ENCODE measurements at regions not wholly inside any gene's neighbourhood (a gene's known extent, or its start where the extent isn't known, plus 50 kb on each side); places are given as distances from the start of the nearest gene placed in this dataset.
"Not testable (repeated sequence)": the region's sequence is repeated elsewhere in the genome, so short reads cannot be mapped to it uniquely, and the experiment has no call there.

GRCh38 chr1:230591678-230592077 lies 50.6 kb upstream of the COG2 start:
- no peak for DNase-seq

DNA sequence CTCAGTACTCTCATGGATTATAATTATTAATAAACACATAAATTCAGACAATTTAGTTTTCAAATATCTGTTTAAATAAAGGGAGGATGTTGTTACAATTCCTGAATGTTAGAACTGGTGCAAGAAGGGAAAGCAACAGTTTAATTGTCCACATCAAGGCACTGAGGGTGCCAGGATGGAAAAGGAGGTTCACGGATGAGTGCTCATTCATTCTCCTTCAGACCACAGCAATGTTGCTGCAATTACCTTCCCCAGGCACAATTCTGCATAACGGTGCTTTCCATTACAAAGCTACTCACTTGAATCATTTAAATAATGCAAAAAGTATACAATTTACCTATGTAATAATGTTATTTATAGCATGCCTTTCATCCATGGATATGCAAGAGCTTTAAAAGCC lies 52.3 kb upstream of the COG2 start:
- DNase-seq: no peak

DNA sequence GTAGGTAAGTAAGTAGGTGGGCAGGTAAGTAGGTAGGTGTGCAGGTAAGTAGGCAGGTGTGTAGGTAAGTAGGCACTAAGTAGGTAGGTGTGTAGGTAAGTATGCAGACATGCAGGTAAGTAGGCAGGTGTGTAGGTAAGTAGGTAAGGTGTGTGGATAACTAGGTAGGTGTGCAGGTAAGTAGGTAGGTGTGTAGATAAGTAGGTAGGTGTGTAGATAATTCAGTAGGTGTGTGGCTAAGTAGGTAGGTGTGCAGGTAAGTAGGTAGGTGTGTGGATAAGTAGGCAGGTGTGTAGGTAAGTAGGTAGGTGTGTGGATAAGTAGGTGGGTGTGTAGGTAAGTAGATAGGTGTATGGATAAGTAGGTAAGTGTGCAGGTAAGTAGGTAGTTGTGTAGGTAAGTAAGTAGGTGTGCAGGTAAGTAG lies 53.9 kb upstream of the COG2 start:
- no peak for DNase-seq

- no peak for DNase-seq
These were observed 55.2 kb upstream of the COG2 start for GRCh38 chr1:230587061-230587460.

GRCh38 chr1:230584660-230585059 lies 57.6 kb upstream of the COG2 start:
- DNase-seq: no peak

DNA sequence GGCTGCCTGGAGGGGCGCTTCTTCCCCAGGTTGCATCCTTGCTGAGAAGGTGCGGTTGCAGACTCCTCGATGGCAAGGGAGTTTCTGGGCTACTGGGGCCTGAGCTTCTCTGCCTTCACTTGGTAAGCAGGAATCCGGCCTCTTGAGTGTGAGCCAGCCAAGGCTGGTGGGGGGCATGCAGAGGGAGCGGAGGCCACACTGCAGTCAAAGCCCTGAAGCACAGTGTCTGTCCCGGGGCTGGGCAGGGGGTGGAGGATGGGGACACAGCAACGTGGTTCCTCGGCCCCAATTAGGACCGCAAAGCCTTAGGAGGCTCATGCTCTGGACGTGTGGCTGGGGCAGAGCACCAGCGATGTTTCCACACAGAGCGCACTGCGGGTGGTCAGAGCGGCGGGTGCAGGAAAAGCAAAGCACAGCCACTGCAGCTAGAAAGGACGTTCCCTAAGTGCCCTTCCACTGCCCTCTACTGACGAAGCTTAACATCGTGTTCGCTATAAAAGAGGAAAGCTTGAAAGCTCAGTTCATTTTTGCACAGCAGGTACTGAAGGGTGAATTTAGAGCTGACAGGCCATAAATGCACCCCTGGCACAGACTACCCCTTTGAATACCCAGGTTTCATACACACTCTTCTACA lies 60.7 kb upstream of the COG2 start:
- DNase-seq: no peak

- no peak for DNase-seq
These were observed 63.7 kb upstream of the COG2 start for GRCh38 chr1:230578616-230579015.

GRCh38 chr1:230577537-230577936 lies 64.7 kb upstream of the COG2 start:
- no peak for DNase-seq

DNA sequence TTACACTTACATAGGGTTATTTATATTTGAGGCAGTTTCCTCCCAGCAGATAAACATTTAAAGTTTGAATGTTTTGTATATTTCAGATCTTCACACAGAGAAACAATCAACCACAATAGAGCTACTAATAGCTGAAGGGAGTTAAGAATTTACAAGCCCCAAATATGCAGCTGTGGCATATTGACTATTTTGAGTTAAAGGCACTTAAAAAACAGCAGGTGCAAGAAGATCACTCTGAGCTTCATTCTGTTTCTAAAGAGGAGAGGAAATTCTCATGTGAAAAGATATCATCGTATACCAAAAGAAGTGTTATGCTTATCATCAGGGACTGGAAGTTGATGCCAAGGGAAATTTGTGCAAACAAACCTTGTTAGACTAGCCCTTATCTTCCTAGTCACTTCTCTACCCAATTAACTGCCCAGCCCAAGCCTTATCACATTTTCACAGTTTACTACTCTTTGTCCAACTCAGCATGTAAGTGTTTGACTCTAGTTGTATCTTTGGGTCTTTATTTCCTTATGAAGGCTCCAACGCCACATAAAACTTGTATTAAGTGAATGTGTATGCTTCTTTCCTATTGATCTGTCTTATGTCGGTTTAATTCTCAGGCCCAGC lies 66.3 kb upstream of the COG2 start:
- no peak for DNase-seq

DNA sequence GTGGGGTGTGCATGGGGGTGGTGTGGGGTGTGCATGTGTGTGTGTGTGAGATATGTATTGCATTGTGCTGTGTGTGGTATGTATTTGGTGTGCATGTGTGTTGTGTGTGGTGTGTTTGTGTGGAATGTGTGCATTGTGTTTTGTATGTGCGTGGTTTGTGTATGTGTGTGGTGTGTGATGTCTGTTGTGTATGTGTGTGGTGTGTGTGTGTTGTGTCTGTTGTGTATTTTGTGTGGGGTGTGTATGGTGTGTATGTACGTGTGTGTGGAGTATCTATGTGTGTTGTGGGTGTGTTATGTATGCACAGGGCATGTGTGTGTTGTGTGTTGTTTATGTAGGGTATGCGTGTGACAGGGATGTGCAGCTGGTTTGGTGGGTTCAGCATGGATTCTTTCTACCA lies 67.8 kb upstream of the COG2 start:
- no peak for DNase-seq

- no peak for DNase-seq
These were observed 68.6 kb upstream of the COG2 start for GRCh38 chr1:230573658-230574057.

DNA sequence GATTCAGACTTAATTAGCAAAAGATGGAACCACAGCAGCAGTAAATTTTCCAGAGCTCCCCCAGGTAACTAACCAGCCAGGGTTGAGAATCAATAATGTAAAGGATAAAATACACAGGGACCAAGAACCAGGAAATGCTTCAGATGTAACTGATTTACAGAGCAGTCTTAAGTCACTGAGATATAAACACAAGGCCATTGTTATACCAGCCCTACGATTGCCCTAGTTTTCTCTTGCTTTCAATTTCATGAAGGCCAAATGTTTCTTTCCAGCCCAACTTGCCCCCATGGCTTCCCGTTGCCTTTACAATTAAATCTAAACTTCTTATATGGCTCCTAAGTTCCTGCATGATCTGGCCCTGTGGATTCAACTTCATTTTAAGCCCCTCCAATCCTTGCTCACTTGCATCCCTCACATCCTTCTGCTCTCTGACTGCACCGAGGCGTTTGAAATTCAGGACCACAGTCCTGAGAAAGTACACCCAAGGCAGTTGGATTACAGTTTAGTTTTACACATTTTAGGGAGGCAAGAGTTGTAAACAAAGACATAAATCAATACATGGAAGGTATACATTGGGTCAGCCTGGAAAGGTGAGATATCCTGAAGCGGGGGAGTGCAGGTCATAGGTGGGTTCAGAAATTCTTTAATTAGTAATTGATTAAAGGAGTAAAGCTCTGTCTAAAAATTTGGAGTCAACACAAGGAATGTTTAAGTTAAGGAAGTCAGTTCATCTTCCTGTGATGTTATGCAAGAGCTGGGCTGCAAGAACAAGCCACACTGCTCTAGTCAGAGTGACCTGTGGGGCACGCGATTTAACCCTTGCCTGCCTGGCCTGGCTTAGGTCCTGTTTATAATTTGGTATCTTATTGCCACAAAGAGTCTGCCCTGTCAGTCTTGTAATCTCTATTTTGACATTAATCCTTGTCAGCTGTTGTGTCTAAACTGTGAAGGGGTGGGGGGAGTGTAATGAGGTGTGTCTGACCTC lies 69.9 kb upstream of the COG2 start:
- no peak for DNase-seq

DNA sequence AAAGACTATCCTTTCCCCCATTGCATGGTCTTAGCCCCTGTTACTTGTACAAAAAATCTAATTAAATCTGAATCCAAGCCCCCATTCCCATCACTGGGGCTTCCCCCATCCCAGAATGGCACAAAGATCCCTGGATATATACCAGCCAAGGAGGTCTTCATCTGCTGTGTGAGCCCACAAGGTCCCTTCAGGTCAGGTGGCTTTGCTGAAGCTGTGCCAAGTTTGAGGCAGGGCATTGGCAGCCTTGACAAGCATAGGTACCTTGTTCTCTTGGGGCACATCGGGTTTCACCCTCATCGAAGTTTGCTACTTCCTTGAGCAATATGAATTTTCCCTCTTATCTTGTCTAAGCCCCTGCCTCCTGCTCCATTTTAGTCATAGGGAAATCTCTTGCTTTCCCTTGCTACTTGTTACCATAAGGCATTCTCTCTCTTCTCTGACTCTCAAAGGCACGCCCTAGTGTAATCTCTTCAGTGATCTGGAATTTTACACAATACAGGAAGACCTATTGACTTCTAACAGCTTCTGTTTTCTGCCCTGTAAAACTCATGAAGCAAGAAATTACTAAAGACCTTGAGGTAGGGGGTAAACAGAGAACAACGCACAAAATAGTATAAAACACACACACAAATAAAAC lies 71.4 kb upstream of the COG2 start:
- no peak for DNase-seq

DNA sequence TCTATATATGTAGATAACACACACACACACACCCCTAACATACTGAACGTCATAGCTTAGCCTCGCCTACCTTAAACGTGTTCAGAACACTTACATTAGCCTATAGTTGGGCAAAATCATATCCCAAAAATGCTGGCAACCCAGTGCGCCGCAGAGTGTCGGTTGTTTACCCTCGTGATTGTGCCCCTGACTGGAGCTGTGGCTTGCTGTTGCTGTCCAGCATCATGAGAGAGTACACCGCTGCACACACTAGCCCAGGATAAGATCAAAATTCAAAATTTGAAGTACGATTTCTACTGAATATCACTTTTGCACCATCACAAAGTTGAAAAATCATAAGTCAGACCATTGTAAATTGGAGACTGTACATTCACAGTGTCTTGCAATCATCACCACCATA lies 73.1 kb upstream of the COG2 start:
- no peak for DNase-seq

GRCh38 chr1:230568676-230569075 lies 73.6 kb upstream of the COG2 start:
- DNase-seq: no peak

GRCh38 chr1:230568008-230568407 lies 74.3 kb upstream of the COG2 start:
- DNase-seq: peak in 1 of 2 donors; percentile 15

DNA sequence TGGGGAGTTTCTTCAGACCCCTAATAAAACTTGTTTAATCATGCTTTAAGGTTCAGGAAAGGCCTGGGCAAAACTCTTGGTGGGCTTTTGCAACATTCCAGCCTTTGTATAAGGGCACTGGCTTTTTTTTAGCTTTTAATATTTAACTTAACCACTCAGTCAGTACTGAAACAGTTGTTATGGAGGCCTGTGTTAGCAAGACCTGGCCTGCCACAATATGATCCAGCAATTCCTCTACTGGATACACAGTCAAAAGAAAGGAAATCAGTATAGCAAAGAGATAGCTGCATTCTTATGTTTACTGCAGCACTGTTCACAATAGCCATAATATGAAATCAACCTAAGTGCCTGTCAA lies 75.1 kb upstream of the COG2 start:
- DNase-seq: no peak

GRCh38 chr1:230566532-230567220 lies 75.6 kb upstream of the COG2 start:
- DNase-seq: not testable (repeated sequence)

- DNase-seq: no peak
These were observed 77.1 kb upstream of the COG2 start for GRCh38 chr1:230565141-230565540.

GRCh38 chr1:230563591-230563990 lies 78.7 kb upstream of the COG2 start:
- no peak for DNase-seq

- DNase-seq: no peak
These were observed 80.7 kb upstream of the COG2 start for GRCh38 chr1:230561570-230561969.

DNA sequence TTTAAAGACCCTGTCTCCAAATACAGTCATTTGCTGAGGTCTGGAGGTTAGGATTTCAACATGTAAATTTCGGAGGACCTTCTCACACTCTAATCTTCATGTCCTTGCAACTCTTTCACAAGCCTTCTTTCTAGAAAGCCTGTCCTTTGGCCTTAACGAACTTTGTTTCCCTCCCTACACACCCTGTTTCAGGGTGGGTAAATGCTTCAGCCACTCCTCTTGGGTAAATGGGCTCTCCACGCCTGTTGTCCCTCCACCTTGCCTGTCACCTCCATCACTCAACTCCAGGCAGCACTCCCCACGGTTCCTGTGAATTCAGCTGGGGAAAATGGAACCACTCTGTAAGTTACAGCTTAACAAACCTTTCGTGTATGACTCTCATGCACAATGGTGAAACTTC lies 84.0 kb upstream of the COG2 start:
- no peak for DNase-seq

DNA sequence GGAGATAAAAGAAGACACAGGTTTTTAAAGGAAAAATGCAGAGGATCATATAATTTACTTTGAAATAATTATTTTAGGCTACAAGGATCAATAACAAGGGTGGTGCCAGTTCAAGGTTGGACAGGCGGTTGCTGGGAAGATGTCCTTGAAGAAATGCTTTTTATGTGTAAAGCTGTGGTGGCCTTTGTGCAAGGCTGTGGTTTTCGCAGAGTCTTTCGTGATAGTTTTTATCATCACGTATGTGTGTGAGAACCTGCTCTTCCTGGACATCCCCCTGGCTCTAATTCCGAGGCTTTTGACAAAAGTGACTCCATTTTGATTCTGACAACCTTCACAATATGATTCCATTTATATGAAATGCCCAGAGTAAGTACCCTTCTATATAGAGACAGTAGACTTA lies 85.8 kb upstream of the COG2 start:
- DNase-seq: no peak

All from stimulated activated CD4-positive, alpha-beta T cell treated with anti-CD3 and anti-CD28 coated beads, Interleukin-2, amount 100 ng/mL, for 24 hours (primary cell).